Activated naive CD4-positive, alpha-beta T cell treated with Interleukin-2 at 50 U/mL for 16 hours (primary cell): ENCODE measurements at regions not wholly inside any gene's neighbourhood (a gene's known extent, or its start where the extent isn't known, plus 50 kb on each side); places are given as distances from the start of the nearest gene placed in this dataset.

Experiments used
- DNase-seq: peaks from one replicate; pipeline ENCODE4 v3.0.0-alpha.2; 2020

- no peak for DNase-seq
Measured at GRCh38 chr5:175162036-175162435, 281.9 kb downstream of the DRD1 start.

- no peak for DNase-seq
Measured at GRCh38 chr5:175159956-175160355, 284.0 kb downstream of the DRD1 start.

DNA sequence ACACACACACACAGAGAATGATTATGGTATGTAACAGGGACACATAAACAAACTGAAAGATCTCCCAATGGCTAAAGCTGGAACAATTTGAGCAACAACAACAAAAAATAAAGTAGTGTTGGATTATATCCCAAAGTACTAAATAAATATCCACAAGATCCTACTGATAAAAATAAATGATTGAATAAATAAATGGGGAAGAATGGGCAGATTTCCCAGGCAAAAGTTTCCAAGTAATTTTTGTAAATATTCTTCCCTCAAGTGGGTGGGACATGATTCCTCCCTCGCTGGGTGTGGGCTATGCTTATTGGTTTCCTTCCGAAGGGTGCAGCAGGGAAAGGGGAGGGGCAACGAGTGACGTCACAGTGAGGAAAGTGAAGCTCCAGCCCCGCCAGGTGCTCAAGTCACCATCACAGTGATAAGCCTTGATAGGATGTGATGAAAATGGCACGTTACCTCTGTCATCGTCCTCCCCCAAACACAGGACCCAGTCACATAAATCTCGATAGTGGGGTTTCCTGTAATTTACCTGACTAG, 295.3 kb downstream of the DRD1 start:
- no peak for DNase-seq

DNA sequence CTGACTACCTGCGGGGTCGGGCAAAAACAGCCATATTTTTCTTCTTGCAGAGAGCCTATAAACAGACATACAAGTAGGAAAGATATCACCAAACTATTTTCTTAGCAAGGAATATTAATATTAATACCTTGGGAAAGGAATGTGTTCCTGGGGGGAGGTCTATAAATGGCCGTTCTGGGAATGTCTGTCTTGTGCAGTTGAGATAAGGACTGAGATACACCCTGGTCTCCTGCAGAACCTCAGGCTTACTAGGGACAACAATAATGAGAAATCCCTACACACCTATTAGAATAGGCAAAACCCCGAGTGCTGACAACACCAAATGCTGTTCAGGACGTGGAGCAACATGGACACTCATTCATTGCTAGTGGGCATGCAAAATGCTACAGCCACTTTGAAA, 297.2 kb downstream of the DRD1 start:
- no peak for DNase-seq

- DNase-seq = no peak
Measured at GRCh38 chr5:175141421-175141820, 302.6 kb downstream of the DRD1 start.

GRCh38 chr5:175133185-175133584, 310.8 kb downstream of the DRD1 start:
- DNase-seq = no peak

- no peak for DNase-seq
Measured at GRCh38 chr5:175131432-175131831, 312.6 kb downstream of the DRD1 start.

DNA sequence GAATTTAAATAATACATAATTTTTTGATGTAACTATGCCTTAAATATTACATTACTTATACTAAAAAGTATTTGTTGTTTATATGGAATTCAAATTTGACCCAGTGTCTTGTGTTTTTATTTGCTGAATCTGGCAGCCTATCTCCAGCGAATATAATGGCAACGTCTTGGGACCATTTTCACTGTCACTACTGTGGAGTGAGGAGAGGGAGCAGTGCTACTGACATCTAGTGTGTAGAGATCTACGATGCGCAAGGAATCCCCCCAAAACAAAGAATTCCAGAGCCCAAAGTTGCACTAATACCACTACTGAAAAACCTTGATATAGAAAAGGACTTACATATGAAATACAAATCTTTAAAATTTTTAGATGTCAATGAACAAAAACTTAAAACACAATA, 314.4 kb downstream of the DRD1 start:
- DNase-seq = no peak

DNA sequence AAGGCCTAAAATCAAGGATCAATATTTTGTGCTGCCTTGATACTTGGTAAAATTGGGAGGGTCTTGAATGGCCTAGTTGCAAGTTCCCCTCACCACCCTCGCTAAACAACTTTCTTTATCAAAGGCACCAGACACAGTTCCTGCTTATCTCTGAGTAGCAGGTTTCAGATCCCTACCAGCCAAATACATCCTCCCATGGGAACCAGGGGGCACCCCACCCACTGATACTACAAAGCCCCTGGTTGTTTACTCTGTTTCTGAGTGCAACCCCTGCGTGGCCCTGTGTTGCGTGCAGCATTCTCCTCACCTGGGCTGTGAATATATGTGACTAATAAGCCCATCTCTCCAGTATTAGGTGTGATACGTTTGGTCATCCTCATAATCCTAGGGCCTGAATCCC, 314.9 kb downstream of the DRD1 start:
- no peak for DNase-seq

DNA sequence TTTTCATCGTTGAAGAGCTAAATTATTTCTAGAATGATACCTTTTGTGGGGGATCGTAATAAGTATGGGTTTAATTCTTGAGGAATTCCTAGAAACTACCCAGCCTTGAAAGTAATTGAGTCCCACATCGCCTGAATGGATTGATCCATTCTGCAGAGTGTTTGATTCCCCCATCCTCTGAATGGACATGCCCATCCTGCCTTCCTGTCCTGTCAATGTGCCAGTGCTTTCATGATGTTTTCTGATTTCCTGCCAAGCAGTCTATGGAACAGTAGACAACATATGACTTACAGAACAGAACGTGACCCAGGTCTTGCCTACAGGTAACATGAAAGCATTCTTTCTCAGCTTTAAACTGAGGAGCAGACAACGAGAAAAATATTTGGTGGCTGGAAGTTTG, 319.2 kb downstream of the DRD1 start:
- DNase-seq = no peak

DNA sequence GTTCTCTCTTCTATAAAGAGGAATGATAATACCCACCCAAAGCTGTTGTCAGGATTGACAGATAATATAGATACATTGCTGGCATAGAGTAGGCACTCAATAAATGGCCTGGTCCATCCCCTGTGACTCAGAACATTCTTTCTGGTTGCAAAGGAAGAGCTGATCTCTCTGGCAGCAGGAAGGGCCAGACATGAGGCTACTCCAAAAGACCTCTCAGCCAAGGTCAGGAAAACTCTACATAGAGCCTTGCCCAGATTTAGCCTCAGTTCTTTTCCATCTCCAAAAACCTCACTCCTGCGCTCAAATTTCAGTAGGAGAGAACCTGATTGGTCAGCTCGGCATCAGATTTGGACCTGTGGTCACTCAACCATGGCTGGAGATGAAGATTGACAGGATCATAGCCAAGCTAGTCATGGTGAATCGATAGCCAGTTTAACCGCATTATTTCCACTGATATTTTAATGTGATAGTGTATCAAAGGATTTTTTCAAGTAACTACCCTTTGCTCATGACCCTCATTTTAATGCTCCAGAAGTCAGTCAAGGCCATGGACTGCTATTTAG, 319.6 kb downstream of the DRD1 start:
- no peak for DNase-seq

- DNase-seq = no peak
Measured at GRCh38 chr5:175123542-175123941, 320.4 kb downstream of the DRD1 start.

DNA sequence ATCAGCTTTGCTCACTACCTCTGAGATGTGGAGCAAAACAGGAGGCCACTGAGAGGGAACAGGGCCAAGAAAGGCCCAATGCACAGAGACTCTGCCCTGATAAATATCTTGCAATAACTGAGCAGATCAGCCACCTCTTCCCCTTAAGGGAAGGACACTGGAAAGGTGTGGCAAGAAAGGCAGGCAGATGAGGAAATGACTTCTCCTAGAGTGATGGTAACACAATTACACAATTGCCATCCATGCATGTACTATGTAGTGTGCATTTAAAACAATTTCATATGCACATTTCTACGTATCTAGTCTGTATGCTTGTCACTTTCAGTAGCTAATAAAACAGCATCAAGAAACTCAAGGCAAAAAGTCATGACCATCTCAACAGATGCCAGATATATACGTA, 322.5 kb downstream of the DRD1 start:
- DNase-seq = no peak

DNA sequence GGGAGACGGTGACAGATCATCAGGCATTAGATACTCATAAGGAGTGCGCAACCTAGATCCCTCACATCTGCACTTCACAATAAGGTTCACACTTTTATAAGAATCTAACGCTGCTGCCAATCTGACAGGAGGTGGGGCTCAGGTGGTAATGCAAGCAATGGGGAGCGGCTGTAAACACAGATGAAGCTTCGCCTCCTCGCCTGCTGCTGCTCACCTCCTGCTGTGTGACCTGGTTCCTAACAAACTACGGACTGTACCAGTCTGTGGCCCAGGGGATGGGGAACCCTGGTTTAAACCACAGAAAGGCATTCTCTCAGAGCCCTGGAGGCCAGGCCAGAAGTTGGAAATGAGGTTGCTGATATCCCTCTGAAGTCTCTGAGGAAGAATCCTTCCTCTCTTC, 323.6 kb downstream of the DRD1 start:
- DNase-seq = no peak

GRCh38 chr5:175118700-175119309, 325.2 kb downstream of the DRD1 start:
- DNase-seq = no peak

- DNase-seq = no peak
Measured at GRCh38 chr5:175116466-175117048, 327.4 kb downstream of the DRD1 start.

DNA sequence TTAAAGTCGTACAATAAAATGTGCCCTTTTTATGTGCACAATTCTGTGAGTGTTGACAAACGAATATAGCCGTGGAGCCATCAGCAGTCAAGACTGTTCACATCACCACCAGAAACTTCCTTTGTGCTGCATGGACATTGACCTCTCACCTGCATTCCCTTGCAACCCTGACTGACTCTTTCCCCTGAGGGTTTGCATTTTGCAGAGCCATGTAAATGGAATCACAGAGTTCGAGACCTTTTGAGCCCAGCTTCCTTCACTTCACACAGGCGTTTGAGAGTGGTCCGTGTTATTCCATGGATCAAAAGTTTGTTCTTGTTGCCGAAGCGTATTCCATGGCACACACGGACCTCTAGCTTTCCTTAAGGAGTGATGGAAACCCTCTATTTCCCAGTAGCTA, 328.2 kb downstream of the DRD1 start:
- DNase-seq = no peak

- no peak for DNase-seq
Measured at GRCh38 chr5:175113947-175114346, 330.0 kb downstream of the DRD1 start.

- DNase-seq = no peak
Measured at GRCh38 chr5:175109058-175109755, 334.8 kb downstream of the DRD1 start.

GRCh38 chr5:175107865-175108264, 336.1 kb downstream of the DRD1 start:
- no peak for DNase-seq

DNA sequence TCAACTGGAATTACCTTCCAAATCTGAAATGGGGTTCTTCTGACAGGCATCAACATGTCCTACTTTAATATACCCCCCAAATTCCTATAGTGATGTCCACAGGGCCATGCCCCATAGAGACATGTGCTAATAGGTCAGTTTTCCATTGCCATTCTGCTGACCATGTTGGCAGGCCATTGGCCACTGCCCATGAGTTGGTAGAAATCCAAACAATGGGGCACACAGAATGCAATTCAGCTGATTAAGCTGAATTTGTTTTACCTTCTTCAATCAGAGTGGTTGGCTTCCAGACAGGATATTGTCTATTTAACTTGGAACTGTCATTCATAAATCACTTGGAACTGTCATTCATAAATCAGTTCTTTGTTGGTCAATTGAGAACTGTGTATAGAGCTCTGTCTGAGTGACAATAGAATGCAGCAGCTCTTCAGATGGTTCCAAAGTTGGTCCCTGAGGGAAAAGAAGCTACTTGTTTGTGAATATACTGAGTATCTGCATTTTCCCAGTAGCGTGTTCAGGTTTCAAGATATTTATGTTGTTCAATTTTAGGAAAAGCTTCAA, 336.9 kb downstream of the DRD1 start:
- no peak for DNase-seq

DNA sequence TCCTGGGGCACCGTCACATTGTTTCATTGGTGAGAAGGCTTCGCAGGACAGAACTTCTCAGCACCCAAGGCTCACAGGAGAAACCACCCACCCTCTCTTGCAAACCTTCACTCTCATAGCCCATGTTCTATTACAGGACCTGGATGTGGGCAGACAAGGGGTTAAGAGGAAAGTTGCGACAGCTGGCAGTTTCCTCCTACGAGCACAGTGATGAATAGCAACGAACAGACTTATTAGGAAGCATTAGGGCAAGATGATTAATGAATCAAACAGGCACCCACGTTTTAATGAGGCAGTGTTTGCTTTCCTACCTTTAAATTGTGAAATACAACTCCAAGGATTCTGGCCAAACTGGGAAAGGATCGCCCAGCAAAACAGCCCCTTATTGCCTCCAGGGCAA, 339.3 kb downstream of the DRD1 start:
- no peak for DNase-seq

- no peak for DNase-seq
Measured at GRCh38 chr5:175103746-175104145, 340.2 kb downstream of the DRD1 start.

GRCh38 chr5:175102717-175103116, 341.3 kb downstream of the DRD1 start:
- DNase-seq = no peak
